Cerebellar cortex (tissue), 1 donor: ENCODE measurements at regions not wholly inside any gene's neighbourhood (a gene's known extent, or its start where the extent isn't known, plus 50 kb on each side); places are given as distances from the start of the nearest gene placed in this dataset.

Experiments used
- DNase-seq: peaks from one replicate; pipeline ENCODE4 v3.0.0-alpha.2; 2015; ENCODE audit warnings: low spot score

DNA sequence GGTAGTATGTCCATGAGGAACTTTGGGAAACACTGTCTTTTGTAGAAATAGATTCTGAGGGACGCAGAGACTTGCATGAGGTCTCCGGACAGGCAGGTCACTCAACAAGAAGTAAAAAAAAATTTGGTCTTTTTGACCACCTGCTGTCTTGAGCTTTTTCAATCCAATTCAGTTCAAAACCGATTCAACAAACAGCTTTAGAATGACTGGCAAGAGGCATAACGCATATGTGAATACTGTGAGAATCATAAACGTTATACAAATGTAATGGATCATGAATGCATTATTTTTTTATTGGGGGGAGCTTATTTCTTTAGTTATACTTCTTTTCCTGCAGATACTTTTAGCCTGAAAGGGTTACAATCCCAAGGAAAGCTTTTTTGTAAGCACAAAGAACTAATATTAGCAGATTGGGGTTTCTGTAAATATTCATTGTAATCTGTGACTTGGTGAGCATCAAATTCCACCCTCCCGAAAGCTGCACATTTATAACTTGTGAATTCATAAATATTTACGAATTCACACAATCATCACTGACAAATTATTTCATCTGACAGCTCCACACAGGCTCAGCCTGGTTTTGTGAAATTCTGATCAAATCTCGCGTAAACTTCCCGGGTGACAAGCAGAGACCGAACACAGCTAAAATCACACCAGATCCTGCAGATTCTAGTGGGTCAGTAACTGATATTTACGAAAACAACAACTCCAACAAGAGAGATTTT lies 507.7 kb downstream of the MN1 start:
- no peak for DNase-seq

DNA sequence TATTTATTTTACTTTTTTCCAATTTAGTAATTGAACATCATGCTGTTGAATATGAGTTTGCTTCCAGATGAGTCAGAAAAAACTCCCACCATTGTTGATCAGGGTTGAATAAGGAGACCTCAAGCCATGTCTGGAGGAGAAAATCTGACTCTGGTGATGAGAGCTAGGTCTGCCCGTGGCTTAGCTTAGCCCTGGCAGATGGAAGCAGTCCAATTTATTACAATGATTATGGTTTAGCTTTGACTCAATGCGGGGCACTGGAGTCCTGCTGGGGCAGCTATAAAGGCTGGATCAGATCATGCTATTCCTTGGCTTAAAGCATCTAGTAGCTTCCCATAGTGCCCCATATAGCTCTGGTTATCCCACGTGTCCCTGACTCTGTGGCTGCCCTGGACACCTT lies 506.5 kb downstream of the MN1 start:
- no peak for DNase-seq

GRCh38 chr22:27295605-27296004 lies 506.0 kb downstream of the MN1 start:
- no peak for DNase-seq

- DNase-seq: no peak
Observed at GRCh38 chr22:27296091-27296675, 505.4 kb downstream of the MN1 start.

GRCh38 chr22:27297125-27297524 lies 504.4 kb downstream of the MN1 start:
- no peak for DNase-seq

GRCh38 chr22:27298332-27298731 lies 503.2 kb downstream of the MN1 start:
- DNase-seq: no peak

- DNase-seq: no peak
Observed at GRCh38 chr22:27298742-27299141, 502.8 kb downstream of the MN1 start.

GRCh38 chr22:27299181-27300085 lies 502.1 kb downstream of the MN1 start:
- no peak for DNase-seq

DNA sequence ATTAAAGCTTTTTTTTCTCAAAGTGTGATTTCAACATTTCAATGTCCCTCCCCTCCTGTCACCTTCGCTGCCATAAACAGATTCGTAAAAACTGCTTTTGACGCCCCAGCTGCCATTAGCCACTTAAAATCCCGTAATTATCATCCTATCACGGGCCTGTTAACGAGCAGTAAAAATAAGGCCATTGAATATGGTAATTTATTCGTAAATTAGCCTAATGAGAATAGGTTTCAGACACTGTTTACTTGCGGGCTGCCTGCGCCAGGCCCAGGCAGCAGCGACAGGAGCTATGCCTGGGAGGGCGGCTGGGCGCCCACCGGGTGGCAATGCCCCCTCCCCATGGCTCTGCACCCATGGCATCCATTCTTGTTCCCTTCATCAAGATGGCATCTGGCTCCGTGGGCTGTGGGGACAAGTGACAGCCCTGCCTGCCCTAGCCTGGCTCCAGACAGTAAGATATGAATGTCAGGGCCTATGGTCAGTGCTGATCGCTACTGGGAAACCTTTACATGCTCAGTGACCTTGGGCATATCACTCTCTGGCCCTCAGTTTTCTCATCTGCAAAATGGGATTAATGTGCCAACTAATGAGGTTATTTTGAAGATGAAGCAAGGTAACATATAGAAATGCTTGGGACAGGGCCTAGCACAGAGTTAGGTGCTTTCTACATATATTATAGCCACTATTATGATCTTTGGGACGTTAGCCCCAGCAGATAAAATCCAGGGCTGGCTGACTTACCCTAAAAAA lies 500.8 kb downstream of the MN1 start:
- no peak for DNase-seq

- DNase-seq: no peak
Observed at GRCh38 chr22:27302501-27302900, 499.1 kb downstream of the MN1 start.

GRCh38 chr22:27303718-27304117 lies 497.8 kb downstream of the MN1 start:
- DNase-seq: no peak

DNA sequence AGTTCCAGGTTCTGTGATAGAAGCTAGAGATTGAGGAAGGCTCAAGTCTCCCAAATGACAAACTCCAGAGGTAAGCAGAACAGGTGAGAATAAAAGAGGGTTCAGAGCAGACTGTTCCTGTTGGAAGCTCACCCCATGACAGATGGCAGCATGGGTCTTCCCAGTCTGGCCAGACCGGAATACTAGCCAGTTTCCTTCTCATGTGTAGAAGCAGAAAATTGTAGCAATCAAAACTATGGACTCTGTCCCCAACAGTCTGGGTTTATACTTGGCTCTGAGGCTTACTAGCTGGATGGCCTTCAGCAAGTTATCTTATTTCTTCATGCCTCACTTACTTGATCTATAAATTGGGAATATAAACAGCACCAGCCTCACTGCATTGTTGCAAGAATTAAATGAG lies 494.8 kb downstream of the MN1 start:
- DNase-seq: peak; percentile 0

DNA sequence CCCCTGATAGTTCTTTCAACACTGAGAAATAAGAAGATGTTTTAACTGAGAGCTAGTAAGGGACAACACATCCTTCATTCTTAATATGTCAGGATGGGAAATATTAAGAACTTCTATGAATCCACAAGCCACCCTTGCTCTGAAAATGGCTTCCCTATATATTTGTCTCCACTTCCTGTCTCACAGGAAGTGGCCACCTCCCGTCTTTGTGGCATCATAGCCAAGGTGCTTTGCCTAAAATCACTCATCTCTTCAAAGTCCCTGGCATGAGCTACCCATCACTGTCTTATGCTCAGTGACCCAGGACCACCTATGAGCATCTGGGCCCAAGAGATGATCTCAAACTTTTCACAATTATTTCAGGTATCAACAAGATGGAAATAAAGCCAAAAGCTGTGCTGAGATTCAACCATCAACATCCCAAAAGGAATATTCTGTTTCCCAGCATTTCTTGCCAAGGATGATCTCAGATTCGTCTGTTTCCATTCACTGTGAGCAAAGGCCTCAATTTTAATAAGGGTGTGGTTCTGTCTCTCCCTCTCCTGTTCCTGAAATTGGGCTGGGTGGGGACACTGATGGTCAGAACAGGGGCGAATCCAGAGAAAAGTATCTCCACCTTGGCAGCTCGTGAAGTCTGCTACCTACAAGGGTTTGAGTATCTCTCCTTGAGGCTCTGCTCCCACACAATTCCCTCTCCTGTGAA lies 493.9 kb downstream of the MN1 start:
- no peak for DNase-seq

DNA sequence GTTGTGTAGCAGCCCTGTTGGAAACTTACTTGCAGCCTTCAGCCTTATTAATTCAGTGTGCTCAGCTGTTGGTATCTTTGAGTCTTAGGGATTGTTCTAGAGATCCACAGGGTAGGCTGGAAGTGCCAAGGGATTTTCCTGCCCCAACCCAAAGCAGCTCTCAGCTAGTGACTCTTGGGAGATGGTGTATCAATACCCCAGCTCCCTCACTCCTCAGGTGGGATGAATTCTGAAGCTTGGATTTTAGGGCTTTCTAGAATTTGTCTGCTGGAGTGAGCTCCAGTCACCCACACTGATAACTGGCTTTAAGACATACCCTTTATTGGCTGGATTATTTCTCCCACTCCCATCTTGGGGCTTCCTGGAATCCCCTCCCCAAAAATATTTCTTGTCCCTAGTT lies 493.0 kb downstream of the MN1 start:
- DNase-seq: no peak

GRCh38 chr22:27309697-27310096 lies 491.9 kb downstream of the MN1 start:
- no peak for DNase-seq

GRCh38 chr22:27310966-27311697 lies 490.4 kb downstream of the MN1 start:
- no peak for DNase-seq

DNA sequence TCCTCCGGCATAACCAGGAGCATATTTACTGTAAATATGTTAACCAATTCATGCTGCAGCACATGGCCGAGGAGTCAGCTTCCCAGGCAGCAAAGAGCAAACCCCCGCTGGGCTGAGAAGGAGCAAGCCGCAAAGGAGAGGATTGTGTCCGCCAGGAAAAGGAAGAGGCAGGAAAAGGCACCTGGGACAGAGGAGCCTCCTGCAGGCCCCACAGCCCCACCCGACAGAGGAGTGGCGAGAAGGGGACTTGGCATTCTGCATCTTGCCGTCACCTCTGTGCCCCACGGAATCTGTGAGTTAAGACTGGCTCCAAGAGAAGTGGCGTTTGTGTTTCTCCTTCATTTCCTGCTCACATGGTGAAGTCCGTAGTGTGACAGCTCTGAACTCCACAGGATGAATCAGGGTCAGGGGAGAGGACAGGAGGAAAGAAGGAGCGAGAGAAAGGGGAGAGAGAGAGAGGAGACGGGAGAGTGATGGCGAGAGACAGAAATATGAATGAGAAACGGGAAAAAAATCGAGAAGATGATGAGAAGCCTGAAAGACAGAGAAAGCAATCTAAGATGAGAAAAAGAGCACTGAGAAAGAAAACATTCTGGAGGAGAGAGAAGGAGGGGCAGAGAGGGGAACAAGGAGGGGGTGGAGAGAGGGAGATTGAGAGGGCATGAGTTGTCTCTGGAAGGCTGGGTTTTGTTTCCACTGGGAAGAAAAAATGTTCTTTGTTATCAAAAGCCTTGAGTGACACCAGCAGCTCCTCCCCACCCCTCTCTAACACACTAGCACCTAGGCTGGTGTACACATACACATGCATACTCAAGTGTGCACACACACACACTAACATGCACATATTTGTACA lies 489.6 kb downstream of the MN1 start:
- no peak for DNase-seq

DNA sequence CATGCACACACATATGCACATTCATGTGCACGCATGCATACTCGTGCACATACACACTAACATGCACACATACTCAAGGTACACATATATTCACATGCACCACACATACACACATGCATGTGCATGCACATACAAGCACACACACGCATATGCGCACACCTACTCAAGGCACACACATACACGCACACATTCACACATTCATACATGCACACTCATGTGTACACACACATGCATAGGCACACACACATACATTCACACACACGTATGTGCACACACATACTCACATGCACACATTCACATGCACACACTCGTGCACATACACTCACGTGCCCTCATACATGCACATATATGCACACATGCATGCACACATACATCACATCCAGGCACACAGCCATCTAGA lies 489.0 kb downstream of the MN1 start:
- no peak for DNase-seq

DNA sequence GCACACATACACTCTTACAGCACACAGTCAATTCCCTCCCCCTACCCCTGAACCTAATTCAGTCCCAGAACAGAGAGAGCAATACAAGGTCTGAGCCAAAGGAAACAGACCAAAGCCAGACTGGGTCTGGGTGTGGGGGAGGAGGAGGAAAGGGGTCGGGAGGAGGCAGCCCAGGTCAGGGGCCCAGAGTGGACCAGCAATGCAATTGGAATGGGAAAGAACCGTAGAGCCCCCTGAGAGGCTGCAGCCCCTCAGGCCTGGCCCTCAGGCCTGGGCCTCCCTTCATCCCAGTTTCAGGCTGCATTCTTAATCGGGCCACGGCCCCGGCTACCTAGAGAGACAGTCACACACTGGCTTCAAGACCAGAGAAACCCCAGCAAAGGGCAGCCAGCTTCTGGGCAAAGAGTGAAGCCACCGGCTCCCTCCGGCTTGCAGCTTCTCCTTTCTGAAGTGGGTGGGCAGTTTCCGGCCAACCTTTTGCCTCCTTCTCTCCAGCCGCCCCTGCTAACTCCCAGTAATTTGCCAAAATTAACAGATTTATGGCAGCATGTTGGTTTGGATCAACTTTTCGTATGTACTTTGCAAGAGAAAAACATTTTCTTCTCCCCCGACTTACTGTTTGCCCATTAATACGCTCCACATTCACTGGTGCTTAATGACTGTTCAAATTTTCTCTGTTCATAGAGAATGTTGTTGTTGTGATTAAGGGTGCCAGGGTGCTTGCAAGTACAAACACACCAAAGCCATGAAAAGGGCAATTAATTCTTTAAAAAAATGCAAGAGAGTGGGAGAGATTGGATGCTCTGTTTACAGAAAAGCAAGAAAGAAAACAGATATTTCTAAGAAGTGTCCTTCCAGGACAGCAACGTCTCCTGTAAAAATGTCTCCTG lies 488.3 kb downstream of the MN1 start:
- DNase-seq: no peak
